GM10266 (cell line): ENCODE measurements at regions not wholly inside any gene's neighbourhood (a gene's known extent, or its start where the extent isn't known, plus 50 kb on each side); places are given as distances from the start of the nearest gene placed in this dataset.

Experiments used
- DNase-seq: peaks from one replicate; pipeline ENCODE4 v3.0.0; 2012; ENCODE audit errors: extremely low spot score
- TF ChIP-seq, protein P1 (sequence below): IDR thresholded peaks from 2 replicates; pipeline ENCODE4 v1.5.1; 2012; ENCODE audit warnings: mild to moderate bottlenecking, low read depth; ENCODE audit not compliant: control insufficient read depth, insufficient read depth; ENCODE audit errors: missing control alignments

DNA sequence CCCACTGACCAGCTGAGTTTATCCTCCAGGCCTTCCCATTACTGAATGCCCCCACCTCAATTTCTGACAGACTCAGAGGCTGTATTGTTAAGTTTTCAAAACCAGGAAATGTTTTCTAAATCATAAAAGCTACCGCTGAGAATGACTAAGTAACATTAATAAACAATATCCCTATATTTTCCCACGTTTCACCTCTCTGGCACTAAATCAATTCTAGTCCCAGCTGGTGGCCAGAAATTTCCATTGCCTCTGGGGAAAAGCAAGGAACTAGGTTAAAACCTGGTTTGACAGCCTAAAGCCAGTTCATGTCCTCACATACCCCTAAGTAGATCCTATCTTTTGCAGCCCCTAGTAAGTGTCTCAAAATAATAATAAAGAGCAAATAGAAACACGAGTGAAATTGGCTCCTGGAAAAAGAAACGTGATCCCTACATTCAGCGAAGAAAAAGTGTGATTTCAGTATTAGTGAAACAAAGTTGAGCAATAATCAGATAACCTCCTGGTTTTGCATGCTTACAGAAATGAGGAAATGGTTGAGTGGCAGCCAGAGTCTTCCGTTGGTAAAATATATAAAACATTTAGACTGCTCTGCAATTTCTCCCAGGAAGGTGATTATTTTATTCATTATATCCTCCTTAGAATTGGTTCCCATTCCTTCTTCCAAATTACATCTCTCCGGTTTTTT lies 110.9 kb downstream of the ESM1 start:
- TF ChIP-seq, protein P1, sequence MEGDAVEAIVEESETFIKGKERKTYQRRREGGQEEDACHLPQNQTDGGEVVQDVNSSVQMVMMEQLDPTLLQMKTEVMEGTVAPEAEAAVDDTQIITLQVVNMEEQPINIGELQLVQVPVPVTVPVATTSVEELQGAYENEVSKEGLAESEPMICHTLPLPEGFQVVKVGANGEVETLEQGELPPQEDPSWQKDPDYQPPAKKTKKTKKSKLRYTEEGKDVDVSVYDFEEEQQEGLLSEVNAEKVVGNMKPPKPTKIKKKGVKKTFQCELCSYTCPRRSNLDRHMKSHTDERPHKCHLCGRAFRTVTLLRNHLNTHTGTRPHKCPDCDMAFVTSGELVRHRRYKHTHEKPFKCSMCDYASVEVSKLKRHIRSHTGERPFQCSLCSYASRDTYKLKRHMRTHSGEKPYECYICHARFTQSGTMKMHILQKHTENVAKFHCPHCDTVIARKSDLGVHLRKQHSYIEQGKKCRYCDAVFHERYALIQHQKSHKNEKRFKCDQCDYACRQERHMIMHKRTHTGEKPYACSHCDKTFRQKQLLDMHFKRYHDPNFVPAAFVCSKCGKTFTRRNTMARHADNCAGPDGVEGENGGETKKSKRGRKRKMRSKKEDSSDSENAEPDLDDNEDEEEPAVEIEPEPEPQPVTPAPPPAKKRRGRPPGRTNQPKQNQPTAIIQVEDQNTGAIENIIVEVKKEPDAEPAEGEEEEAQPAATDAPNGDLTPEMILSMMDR: no peak
- DNase-seq: no peak

DNA sequence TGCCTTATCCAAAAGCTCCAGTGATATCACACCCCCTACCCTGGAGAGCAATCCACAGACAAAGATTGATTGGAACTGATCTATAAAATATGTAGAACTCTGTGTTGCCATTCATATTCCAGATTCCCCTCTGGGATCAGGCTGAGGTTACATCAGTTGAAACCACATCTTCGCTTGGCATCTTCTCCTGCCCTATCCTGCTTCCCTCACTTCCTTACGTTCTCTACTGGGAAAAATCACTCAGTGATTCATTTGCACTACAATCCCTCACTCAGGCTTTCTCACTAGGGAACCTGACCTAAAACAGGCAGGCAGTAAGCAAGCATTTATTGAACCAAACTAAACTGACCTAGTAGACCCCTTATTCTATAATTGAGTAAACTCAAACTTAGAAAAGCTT lies 111.7 kb downstream of the ESM1 start:
- TF ChIP-seq, protein P1: no peak
- no peak for DNase-seq

DNA sequence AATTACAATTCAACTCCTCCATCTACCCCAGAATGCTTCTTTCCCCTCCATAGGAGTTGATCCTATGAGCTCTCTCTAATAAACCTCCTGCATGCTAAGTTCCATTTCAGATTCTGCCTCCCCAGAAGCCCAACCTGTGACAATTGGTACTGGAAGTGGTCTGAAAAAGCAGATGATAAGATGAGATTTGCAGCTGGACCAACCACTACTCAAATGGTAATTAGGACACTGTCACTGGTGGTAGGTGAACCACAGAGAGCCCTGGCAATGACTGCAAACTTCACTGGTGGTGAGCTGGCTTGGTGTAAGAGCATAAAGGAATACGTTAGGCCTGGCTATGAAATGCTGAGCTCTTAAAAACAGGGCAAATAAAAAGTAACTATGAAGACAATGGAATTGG lies 112.6 kb downstream of the ESM1 start:
- no peak for DNase-seq
- TF ChIP-seq, protein P1: no peak

DNA sequence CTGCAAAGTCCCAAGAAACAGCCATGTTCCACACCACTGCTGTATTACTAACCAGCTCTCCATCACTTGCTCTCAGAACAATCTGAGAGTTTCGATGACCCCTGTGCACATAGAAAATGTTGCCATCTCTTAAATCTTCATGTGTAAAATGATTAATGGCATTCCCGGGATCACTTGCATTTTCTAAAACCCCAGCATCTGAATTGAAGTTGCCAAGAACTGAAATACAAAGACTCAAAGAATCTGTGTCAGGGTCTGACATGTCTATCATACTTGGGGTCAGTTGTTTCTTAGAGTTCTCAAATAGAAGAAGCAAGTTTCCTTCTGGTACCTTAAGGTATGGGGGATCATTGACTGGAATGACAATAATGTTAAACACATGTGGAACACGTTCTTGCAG lies 115.1 kb downstream of the ESM1 start:
- TF ChIP-seq, protein P1: no peak

DNA sequence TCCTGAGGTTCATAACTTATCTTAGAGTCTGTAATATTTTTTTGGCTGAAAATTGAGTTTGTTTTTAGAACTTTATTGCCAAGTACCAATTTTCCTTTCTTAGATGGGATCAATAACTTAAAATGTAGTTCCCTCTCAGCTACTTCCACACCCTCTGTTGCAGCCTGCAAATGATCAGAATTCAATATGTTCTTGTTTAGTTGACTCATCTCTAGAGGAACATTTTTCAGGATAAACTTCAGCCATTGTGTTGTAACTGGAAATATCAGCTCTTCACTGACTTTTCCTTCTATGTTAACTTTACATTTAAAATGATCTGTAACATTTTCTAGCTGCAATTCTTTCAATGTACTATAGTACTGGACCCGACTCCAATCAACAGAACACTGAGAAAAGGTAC lies 115.7 kb downstream of the ESM1 start:
- DNase-seq: no peak

More for the DNA sequence above, 115.1 kb downstream of the ESM1 start:
- DNase-seq: no peak

DNA sequence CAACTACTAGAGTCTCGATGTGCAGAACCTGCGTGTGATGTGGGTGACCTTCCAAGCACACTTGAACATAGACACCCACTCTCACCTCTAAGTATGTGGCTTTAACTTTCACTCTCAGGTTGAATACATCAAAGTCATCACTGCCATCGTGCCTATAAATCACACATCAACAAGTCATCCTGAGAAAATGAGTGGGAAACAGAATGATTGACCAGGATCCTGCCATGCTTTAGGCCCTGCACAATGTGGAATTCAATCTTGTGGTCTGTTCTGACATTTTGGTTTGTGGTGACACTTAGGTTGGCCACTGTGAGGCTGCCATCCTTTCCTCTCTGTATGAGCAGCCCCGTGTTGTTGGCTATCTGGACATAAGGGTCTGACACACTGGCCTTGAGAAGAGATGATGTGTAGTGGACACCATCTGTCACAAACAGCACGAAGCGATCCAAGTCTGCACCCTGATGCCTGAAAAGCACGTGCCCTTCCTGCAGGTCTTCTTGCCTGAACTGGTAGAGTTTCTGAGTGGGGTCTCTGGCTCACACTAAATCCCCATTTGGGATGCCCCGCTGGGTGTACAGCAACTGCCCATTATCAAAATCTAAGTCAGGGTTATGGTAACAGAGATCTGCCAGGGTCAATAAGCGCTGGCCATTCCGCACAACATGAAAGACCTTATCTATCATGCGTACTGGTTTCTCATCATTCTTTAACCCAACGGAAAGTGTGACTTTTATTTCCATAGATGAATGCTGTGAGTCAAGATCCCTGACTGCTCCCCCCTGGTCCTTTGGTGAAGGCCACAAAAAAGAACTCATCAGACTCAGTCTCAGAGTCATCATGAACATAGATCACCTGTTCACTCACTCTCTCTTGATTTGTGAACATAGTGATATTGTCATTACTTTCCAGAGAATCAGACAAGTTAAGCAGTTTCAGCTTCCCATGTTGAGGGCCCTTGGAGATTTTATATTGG lies 116.6 kb downstream of the ESM1 start:
- DNase-seq: no peak
- TF ChIP-seq, protein P1: no peak

More for the DNA sequence above, 115.7 kb downstream of the ESM1 start:
- TF ChIP-seq, protein P1: no peak
